ENCODE measurements at regions not wholly inside any gene's neighbourhood (a gene's known extent, or its start where the extent isn't known, plus 50 kb on each side); places are given as distances from the start of the nearest gene placed in this dataset.

DNA sequence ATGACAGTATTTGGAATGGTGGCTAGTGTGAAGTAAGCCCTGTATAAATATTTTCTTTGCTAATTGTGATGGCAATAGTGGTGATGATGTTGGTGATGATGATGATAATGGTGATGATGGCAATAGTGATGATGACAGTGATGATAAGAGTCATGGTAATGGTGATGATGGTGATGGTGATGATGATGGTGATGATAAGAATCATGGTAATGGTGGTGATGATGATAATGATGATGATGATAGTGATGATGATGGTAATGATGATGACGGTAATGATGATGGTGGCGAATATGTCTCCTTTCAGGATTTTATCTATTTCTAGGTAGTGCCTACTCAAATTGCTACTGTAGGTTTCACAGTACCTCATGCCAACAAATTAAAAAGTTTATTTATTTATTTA lies 205.4 kb downstream of the GALR1 start:
- Histone ChIP-seq H3K27me3 (ENCODE audit: control insufficient read depth, low read length) (no peaks in the 10 kb centered on the region), H4K20me1 (ENCODE audit: control insufficient read depth, insufficient read depth, low read depth, low read length) (no peaks in the 10 kb centered on the region), H3K4me2 (ENCODE audit: low read length) (no peak overlapping the region), H3K36me3 (ENCODE audit: control insufficient read depth, low read length) (no peaks in the 10 kb centered on the region), H3K27ac (ENCODE audit: low read depth, low read length) (no peak overlapping the region), H3K79me2 (ENCODE audit: control insufficient read depth, low read length) (no peaks in the 10 kb centered on the region), H3K4me3 (ENCODE audit: low read length) (no peak overlapping the region), H3K4me1 (ENCODE audit: control insufficient read depth, low read length) (no peaks in the 10 kb centered on the region), H3K9me2 (replicated peaks; ENCODE audit: control insufficient read depth, low read length) (no peaks in the 10 kb centered on the region), H3F3A (ENCODE audit: control insufficient read depth, insufficient read depth) (no peaks in the 10 kb centered on the region), H3K9me3 (ENCODE audit: control insufficient read depth, insufficient read depth, low read length) (no peaks in the 10 kb centered on the region)
- TF ChIP-seq, protein P1, sequence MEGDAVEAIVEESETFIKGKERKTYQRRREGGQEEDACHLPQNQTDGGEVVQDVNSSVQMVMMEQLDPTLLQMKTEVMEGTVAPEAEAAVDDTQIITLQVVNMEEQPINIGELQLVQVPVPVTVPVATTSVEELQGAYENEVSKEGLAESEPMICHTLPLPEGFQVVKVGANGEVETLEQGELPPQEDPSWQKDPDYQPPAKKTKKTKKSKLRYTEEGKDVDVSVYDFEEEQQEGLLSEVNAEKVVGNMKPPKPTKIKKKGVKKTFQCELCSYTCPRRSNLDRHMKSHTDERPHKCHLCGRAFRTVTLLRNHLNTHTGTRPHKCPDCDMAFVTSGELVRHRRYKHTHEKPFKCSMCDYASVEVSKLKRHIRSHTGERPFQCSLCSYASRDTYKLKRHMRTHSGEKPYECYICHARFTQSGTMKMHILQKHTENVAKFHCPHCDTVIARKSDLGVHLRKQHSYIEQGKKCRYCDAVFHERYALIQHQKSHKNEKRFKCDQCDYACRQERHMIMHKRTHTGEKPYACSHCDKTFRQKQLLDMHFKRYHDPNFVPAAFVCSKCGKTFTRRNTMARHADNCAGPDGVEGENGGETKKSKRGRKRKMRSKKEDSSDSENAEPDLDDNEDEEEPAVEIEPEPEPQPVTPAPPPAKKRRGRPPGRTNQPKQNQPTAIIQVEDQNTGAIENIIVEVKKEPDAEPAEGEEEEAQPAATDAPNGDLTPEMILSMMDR (IDR thresholded peaks at IDR 0.05; ENCODE audit: low read depth, low read length, poor library complexity, severe bottlenecking) = no peak
- no peak for TF ChIP-seq EZH2phosphoT487 (IDR thresholded peaks at IDR 0.05; ENCODE audit: borderline replicate concordance, low read length)

DNA sequence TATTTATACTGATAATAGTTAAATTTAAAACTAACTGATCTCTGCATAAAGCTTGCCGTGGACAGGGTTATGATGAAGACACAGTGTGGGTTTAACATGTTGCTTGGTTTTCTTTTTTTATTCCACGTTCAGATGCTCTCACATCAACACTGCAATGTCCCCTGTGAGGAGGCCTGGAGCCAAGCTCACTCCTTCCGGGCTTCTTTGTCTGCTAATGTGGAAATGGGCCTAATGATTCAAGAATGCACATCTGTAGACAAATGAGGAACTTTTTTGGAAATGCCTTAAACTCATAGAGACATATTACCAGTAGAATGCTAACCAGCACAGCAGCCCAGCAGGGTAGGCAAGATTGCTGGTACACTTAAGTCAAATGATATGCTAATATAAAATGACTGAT lies 208.0 kb downstream of the GALR1 start:
- no peak overlapping the region for H3K4me2 ChIP-seq (ENCODE audit: low read length)
- no peak overlapping the region for H3K27ac ChIP-seq (ENCODE audit: low read depth, low read length)
- H3K79me2 ChIP-seq (ENCODE audit: control insufficient read depth, low read length) = no peaks in the 10 kb centered on the region
- H4K20me1 ChIP-seq (ENCODE audit: control insufficient read depth, insufficient read depth, low read depth, low read length) = no peaks in the 10 kb centered on the region
- H3K4me1 ChIP-seq (ENCODE audit: control insufficient read depth, low read length) = no peaks in the 10 kb centered on the region
- no peak overlapping the region for H3K4me3 ChIP-seq (ENCODE audit: low read length)
- peaks cover 1% of the 10 kb centered on the region; the same call in 1 of the 2 replicates for H3K27me3 ChIP-seq (ENCODE audit: control insufficient read depth, low read length)
- no peaks in the 10 kb centered on the region for H3F3A ChIP-seq (ENCODE audit: control insufficient read depth, insufficient read depth)
- no peaks in the 10 kb centered on the region for H3K9me3 ChIP-seq (ENCODE audit: control insufficient read depth, insufficient read depth, low read length)
- no peaks in the 10 kb centered on the region for H3K36me3 ChIP-seq (ENCODE audit: control insufficient read depth, low read length)
- H3K9me2 ChIP-seq (replicated peaks; ENCODE audit: control insufficient read depth, low read length) = no peaks in the 10 kb centered on the region
- TF ChIP-seq EZH2phosphoT487 (IDR thresholded peaks at IDR 0.05; ENCODE audit: borderline replicate concordance, low read length) = no peak
- TF ChIP-seq, protein P1 (IDR thresholded peaks at IDR 0.05; ENCODE audit: low read depth, low read length, poor library complexity, severe bottlenecking) = no peak

DNA sequence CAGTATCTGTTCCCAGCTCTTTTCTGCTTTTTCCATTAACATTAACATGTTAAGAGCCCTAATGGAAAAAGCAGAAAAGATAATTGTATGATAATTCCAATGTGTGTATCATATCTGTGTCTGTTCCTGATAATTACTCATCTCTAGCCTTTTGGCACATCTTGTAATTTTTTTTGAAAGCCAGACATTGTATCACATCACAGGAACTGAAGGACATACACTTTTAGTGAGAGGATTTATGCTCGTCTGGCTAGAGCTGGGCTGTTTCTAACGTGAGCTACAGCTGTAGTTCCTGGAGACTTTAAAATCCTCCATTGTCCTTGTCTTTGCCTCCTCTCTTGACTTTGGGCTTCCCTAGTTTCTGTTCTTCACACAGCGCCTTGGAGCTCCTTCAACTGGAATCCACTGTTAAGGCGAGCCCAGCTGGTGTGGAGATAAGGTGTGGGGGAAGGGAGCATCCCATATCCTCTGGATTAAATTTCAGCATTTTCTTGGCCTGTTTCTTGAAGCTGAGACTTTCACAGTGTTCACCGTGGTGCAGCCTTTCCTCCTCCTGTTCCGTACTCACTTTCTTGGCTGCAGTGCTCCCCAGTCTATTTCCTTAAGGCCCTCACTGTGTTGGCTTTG lies 211.5 kb downstream of the GALR1 start:
- Histone ChIP-seq H3K9me2 (replicated peaks; ENCODE audit: control insufficient read depth, low read length) (no peaks in the 10 kb centered on the region), H3K9me3 (ENCODE audit: control insufficient read depth, insufficient read depth, low read length) (no peaks in the 10 kb centered on the region), H3K27me3 (ENCODE audit: control insufficient read depth, low read length) (peaks cover 6% of the 10 kb centered on the region), H3K36me3 (ENCODE audit: control insufficient read depth, low read length) (no peaks in the 10 kb centered on the region), H3K79me2 (ENCODE audit: control insufficient read depth, low read length) (no peaks in the 10 kb centered on the region), H3K4me3 (ENCODE audit: low read length) (no peak overlapping the region), H3K4me1 (ENCODE audit: control insufficient read depth, low read length) (no peaks in the 10 kb centered on the region), H3K4me2 (ENCODE audit: low read length) (no peak overlapping the region), H3F3A (ENCODE audit: control insufficient read depth, insufficient read depth) (no peaks in the 10 kb centered on the region), H4K20me1 (ENCODE audit: control insufficient read depth, insufficient read depth, low read depth, low read length) (no peaks in the 10 kb centered on the region), H3K27ac (ENCODE audit: low read depth, low read length) (no peak overlapping the region)
- TF ChIP-seq EZH2phosphoT487 (IDR thresholded peaks at IDR 0.05; ENCODE audit: borderline replicate concordance, low read length) = no peak
- TF ChIP-seq, protein P1 (IDR thresholded peaks at IDR 0.05; ENCODE audit: low read depth, low read length, poor library complexity, severe bottlenecking) = no peak
